ENCODE measurements at regions not wholly inside any gene's neighbourhood (a gene's known extent, or its start where the extent isn't known, plus 50 kb on each side); places are given as distances from the start of the nearest gene placed in this dataset.
"Not testable (repeated sequence)": the region's sequence is repeated elsewhere in the genome, so short reads cannot be mapped to it uniquely, and the experiment has no call there.

DNA sequence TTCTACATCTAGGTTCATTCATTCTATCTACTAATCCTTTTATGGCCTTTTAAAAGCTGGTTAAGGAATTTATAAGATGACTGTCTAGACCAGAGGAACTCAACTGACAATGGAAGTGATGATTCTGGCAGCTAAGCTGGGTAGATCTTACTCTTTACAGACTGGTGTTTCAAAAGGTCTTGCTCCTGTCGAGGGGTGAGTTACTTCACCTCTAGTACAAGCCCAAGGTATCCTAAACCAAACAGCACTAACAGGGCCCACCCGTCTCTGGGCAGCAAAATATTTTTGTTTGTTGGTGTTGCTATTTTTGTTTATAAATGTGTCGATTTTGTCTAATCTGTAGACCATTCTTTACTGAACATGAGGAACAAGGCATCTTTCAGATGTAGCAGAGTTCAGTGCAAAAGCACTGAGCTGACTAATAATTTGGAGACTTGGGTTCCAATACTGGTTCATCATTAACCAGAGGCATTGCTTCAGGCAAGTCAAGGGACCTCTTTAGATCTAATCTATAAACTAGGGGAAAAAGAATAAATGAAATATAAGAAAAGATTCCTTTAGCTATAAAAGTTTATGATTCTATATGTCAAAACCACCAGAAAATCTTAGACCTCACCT, 90.3 kb upstream of the FRG1 start:
- DNase-seq (ENCODE audit: low read depth), result no peak
- TF ChIP-seq CTCF (IDR thresholded peaks at IDR 0.05; ENCODE audit: control insufficient read depth, extremely low read depth, insufficient read depth), result no peak
- no peak overlapping the region for H3K4me3 ChIP-seq (ENCODE audit: low read depth, low read length)

DNA sequence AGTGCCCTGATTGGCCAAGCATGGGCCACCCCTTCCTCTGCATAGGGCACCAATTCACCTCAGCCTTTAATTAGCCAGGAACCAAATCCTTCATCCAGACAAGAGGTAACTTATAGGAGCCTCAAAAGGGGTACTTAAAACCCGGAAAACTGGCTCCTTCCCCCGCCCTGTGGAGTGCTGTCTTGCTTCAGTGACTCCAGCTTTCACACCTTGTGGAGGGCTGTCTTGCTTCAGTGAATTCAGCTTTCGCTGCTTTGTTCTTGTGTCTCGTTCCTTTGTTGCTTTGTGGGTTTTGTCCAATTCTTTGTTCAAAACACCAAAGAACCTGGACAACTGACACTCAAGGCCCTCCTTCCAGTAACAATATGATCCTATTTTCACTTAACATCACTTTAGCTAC, 82.2 kb upstream of the FRG1 start:
- H3K4me3 ChIP-seq (ENCODE audit: low read depth, low read length), result no peak overlapping the region
- no peak for TF ChIP-seq CTCF (IDR thresholded peaks at IDR 0.05; ENCODE audit: control insufficient read depth, extremely low read depth, insufficient read depth)
- no peak for DNase-seq (ENCODE audit: low read depth)

GRCh38 chr4:189861101-189861500, 79.6 kb upstream of the FRG1 start:
- H3K4me3 ChIP-seq (ENCODE audit: low read depth, low read length), result no peak overlapping the region
- DNase-seq (ENCODE audit: low read depth), result no peak
- TF ChIP-seq CTCF (IDR thresholded peaks at IDR 0.05; ENCODE audit: control insufficient read depth, extremely low read depth, insufficient read depth), result no peak

- H3K4me3 ChIP-seq (ENCODE audit: low read depth, low read length), result no peak overlapping the region
- DNase-seq (ENCODE audit: low read depth), result no peak
- no peak for TF ChIP-seq CTCF (IDR thresholded peaks at IDR 0.05; ENCODE audit: control insufficient read depth, extremely low read depth, insufficient read depth)
These were observed 71.4 kb upstream of the FRG1 start for GRCh38 chr4:189869236-189869635.

DNA sequence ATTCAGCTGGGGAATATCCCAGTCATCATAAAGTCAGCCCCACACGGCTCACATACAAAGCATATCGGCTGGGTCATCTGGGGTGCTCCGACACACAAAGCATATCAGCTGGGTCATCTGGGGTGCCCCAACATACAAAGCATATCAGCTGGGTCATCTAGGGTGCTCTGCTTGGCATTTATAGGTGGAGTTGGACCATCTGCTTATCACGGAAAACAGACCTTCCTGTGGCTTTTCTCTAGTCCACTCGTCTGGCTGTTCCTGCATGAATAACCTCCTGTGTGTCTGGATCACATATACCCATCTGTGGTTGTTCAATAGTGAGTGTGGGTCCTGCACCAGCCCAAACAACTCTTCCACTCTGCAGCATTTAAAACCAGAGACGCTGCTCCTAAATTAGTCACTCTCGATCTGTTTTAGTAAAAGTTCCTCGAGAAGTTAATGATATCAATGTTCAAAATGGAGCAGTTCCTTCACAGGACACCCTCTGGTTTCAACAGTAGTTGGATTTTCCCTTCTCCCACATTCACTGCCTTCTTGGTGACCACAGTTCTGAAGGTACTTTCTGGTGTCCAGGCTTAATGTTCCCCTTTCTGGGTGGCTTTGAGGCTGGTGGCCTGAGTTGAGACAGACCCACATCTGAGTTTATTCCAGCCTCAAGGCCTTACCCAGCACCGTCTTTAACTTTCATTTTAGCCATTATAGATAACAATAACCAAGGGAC, 70.0 kb upstream of the FRG1 start:
- TF ChIP-seq CTCF (IDR thresholded peaks at IDR 0.05; ENCODE audit: control insufficient read depth, extremely low read depth, insufficient read depth), result no peak
- H3K4me3 ChIP-seq (ENCODE audit: low read depth, low read length), result no peak overlapping the region
- no peak for DNase-seq (ENCODE audit: low read depth)

- no peak for DNase-seq (ENCODE audit: low read depth)
- no peak overlapping the region for H3K4me3 ChIP-seq (ENCODE audit: low read depth, low read length)
- TF ChIP-seq CTCF (IDR thresholded peaks at IDR 0.05; ENCODE audit: control insufficient read depth, extremely low read depth, insufficient read depth), result no peak
These were observed 66.1 kb upstream of the FRG1 start for GRCh38 chr4:189874591-189874990.

DNA sequence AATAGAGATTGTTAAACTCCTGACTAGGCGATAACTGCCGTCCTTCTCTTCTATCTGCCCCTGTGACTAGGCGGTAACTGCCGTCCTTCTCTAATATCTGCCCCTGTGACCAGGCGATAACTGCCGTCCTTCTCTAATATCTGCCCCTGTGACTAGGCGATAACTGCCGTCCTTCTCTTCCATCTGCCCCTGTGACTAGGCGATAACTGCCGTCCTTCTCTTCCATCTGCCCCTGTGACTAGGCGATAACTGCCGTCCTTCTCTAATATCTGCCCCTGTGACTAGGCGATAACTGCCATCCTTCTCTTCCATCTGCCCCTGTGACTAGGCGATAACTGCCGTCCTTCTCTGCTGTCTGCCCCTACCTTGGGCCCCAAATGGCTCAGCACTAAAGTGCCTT, 59.5 kb upstream of the FRG1 start:
- DNase-seq (ENCODE audit: low read depth); H3K4me3 ChIP-seq (ENCODE audit: low read depth, low read length): not testable (repeated sequence)

GRCh38 chr4:189888407-189888806, 52.3 kb upstream of the FRG1 start:
- H3K4me3 ChIP-seq (ENCODE audit: low read depth, low read length); DNase-seq (ENCODE audit: low read depth): not testable (repeated sequence)
